ENCODE measurements at regions not wholly inside any gene's neighbourhood (a gene's known extent, or its start where the extent isn't known, plus 50 kb on each side); places are given as distances from the start of the nearest gene placed in this dataset.

DNA sequence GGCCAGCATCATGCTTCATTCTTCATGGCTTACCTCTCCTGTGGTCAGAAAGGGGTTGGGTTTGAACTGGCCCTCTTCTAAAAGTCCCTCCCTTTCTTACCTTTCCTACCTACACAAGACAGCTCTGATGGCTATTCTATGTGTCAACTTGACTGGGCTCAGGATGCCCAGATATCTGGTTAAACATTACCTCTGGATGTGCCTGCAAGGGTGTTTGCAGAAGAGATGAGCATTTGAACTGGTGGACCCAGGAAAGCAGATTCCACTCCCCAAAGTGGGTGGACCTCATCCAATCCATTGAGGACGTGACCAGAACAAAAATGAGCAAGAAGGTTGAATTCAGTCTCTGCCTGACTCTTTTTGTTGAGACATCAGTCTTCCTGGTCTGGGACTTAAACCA is 79.0 kb upstream of the TCF7L2 start:
- TF ChIP-seq, protein P1, sequence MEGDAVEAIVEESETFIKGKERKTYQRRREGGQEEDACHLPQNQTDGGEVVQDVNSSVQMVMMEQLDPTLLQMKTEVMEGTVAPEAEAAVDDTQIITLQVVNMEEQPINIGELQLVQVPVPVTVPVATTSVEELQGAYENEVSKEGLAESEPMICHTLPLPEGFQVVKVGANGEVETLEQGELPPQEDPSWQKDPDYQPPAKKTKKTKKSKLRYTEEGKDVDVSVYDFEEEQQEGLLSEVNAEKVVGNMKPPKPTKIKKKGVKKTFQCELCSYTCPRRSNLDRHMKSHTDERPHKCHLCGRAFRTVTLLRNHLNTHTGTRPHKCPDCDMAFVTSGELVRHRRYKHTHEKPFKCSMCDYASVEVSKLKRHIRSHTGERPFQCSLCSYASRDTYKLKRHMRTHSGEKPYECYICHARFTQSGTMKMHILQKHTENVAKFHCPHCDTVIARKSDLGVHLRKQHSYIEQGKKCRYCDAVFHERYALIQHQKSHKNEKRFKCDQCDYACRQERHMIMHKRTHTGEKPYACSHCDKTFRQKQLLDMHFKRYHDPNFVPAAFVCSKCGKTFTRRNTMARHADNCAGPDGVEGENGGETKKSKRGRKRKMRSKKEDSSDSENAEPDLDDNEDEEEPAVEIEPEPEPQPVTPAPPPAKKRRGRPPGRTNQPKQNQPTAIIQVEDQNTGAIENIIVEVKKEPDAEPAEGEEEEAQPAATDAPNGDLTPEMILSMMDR (IDR thresholded peaks at IDR 0.05; ENCODE audit: insufficient read depth, low read depth, low read length, missing control alignments): no peak
- H3K4me3 ChIP-seq (ENCODE audit: low read length): no peak overlapping the region
- DNase-seq (ENCODE audit: low read depth): no peak

DNA sequence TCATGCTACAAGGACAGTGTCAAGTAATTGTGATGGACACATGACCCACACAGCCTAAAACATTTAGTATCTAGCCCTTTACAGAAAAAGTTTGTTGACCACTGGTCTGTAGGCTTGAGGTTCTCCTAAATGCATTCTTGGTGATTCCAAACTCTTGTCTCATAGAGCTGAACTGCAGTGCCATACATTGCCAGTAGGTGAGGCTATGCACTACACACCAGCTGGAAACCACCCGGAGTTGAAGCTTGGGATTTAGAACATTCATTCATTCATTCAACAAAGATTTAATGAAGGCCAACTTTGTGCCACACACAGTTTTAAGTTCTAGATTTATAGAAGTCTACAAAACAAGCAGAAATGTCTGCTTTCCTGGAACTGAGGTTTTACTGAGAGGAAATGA is 77.3 kb upstream of the TCF7L2 start:
- DNase-seq (ENCODE audit: low read depth): no peak
- no peak overlapping the region for H3K4me3 ChIP-seq (ENCODE audit: low read length)
- TF ChIP-seq, protein P1 (IDR thresholded peaks at IDR 0.05; ENCODE audit: insufficient read depth, low read depth, low read length, missing control alignments): peak; percentile 35

DNA sequence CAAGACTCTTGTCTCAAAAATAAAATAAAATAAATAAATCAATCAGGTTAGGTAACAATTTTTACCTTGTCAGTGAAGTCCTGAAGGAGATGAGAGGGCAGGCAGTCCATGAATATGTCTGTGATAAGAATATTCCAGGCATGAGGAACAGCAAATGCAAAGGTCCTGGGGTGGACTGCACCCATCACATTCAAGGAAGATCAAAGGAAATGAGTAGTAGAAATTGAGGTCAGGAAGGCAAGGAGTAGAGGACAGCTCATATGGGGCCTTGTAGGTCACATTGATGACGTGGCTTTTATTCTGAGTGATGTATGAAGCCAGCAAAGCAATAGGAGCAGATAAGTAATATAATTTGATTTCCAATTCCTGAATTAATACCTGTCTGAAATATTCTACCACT is 76.5 kb upstream of the TCF7L2 start:
- TF ChIP-seq, protein P1 (IDR thresholded peaks at IDR 0.05; ENCODE audit: insufficient read depth, low read depth, low read length, missing control alignments): no peak
- no peak overlapping the region for H3K4me3 ChIP-seq (ENCODE audit: low read length)
- DNase-seq (ENCODE audit: low read depth): no peak

DNA sequence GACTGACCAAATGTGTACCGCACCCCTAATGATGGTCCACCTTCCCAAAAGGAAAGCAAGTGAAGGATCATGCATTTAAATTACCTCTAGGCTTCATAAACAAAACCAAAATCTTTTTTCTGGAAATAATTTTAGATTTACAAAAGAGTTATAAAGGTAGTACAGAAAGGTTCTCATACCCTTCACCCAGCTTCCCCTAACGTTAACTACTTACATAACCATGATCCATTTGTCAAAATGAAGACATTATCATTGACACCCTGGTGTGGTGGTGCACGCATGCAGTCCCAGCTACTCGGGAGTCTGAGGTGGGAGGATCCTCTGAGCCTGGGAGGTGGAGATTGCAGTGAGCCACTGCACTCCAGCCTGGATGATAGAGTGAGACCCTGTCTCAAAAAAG is 75.1 kb upstream of the TCF7L2 start:
- DNase-seq (ENCODE audit: low read depth): no peak
- TF ChIP-seq, protein P1 (IDR thresholded peaks at IDR 0.05; ENCODE audit: insufficient read depth, low read depth, low read length, missing control alignments): no peak
- no peak overlapping the region for H3K4me3 ChIP-seq (ENCODE audit: low read length)

DNA sequence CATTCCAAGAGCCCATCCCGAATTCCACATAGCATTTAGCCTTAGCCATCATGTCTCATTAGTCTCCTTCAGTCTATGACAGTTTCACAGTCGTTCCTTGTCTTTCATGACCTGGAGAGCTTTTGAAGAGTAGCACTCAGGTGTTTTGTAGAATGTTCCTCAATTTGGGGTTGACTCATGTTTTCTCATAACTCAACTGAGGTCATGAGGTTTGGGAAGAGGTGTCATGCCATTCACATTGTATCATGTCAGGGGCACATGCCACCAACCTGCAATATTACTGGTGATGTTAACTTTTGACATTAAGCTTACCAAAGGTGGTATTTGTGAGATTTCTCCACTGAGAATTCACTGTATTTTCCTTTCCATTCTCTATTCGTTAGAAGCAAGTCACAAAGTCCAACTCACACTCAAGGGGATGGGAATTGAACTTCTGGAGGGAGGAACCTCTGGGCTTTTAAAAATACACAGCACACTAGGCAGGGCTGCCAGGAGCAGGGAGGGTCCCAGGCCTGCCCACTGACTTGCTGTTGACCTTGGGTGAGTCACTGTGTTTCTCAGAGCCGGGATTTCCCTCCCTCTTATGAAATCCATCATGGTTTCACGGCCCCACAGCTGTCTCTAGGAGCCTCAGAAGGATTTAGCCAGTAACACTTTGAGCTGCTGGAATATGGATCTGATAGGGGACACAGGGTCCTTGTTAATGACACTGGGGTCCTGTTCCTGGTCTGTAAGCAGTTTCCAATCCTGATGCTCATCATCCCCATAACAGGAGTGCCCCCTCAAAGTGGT is 74.4 kb upstream of the TCF7L2 start:
- no peak overlapping the region for H3K4me3 ChIP-seq (ENCODE audit: low read length)
- peak; percentile 85 for DNase-seq (ENCODE audit: low read depth)
- TF ChIP-seq, protein P1 (IDR thresholded peaks at IDR 0.05; ENCODE audit: insufficient read depth, low read depth, low read length, missing control alignments): no peak

DNA sequence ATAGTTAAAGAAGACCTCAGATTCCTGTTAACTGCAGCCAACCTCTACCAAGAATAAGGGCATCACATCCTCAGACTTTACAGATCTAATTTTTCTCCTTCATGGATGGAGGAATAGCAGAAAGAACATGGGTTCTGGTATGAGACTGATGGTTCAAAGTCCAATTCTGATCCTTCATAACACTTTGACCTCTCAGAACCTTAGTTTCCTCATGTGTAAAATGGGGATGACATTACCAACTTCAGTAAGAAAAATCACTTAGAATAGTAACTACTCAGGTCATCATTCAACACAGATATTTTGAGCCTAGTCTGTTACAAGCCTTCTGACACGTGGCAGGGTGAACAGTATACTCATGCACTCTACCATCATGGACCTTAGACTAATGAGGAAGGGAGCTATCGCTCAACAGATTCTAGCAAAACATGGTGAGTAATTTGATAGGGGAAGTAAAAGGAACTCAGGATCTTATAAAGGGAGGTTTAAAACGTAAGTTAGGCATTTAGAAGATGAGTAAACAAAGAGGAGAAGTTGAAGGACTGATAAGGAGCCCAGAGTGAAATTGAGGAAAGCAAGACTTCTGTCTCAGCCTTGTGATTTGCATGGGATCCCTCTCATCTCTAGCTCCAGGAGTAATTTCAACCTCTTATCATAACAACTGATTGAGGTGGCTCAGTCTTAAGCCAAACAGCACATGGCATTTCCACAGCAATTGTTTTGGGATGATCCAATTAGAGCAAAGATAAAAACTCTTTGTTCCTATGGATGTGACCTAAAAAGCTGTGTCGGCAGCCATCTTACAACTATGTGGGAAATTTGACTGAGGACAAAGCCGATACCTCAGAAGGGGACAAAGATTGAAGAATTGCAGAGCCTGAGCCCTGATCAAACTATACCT is 69.2 kb upstream of the TCF7L2 start:
- TF ChIP-seq, protein P1 (IDR thresholded peaks at IDR 0.05; ENCODE audit: insufficient read depth, low read depth, low read length, missing control alignments): no peak
- no peak overlapping the region for H3K4me3 ChIP-seq (ENCODE audit: low read length)

More for the DNA sequence above, 69.2 kb upstream of the TCF7L2 start:
- no peak for DNase-seq (ENCODE audit: low read depth)

All from epithelial cell of esophagus (primary cell).